CD4-positive, alpha-beta memory T cell (primary cell): ENCODE measurements at regions not wholly inside any gene's neighbourhood (a gene's known extent, or its start where the extent isn't known, plus 50 kb on each side); places are given as distances from the start of the nearest gene placed in this dataset.

ENCODE experiments used
- CTCF ChIA-PET: fragments of 350-600 bp; sonication (Branson Sonifier 250); formaldehyde crosslinking; loops from one replicate; lab custom pipeline; 2021; ENCODE audit warnings: inconsistent platforms; ENCODE audit not compliant: partially characterized antibody; lab: Charles Lee
- POLR2A ChIA-PET: fragments of 350-600 bp; sonication (Branson Sonifier 250); formaldehyde crosslinking; loops from one replicate; lab custom pipeline; 2021; ENCODE audit not compliant: partially characterized antibody; lab: Charles Lee
- DNase-seq, 5 donors: peaks; one replicate each; pipeline versions ENCODE4 v3.0.0 to v3.0.0-alpha.2; 2020 to 2022; ENCODE audit warnings: mixed read lengths in 1 of 5
- H3K27ac ChIP-seq: one replicate; pipeline ENCODE4 v1.7.0; 2013; ENCODE audit warnings: low read depth, low read length
- H3K27me3 ChIP-seq: 2 replicates; pipeline ENCODE4 v1.7.0; 2013; ENCODE audit warnings: mild to moderate bottlenecking, low read length, moderate library complexity; ENCODE audit not compliant: insufficient read depth
- H3K36me3 ChIP-seq: 2 replicates; pipeline ENCODE4 v1.7.0; 2013; ENCODE audit warnings: mild to moderate bottlenecking, low read length, moderate library complexity; ENCODE audit not compliant: insufficient read depth
- H3K4me1 ChIP-seq: 2 replicates; pipeline ENCODE4 v1.7.0; 2013; ENCODE audit warnings: mild to moderate bottlenecking, low read length, moderate library complexity; ENCODE audit not compliant: insufficient read depth
- H3K4me3 ChIP-seq, 2 donors: one replicate each; pipeline ENCODE4 v1.7.0; 2013; ENCODE audit warnings: low read length in 2 of 2, mild to moderate bottlenecking in 1 of 2
- H3K9me3 ChIP-seq, 2 donors: one replicate each; pipeline ENCODE4 v1.7.0; 2013; ENCODE audit warnings: low read length in 2 of 2, control low read depth in 1 of 2; ENCODE audit not compliant: control insufficient read depth in 1 of 2
- H3K27ac Mint-ChIP-seq, 7 donors: one replicate each; pipeline ENCODE4 v1.8.0; 2020 to 2021; ENCODE audit warnings: mixed read lengths in 7 of 7, mild to moderate bottlenecking in 6 of 7, inconsistent platforms in 3 of 7, moderate library complexity in 3 of 7
- H3K27me3 Mint-ChIP-seq, 2 donors: one replicate each; pipeline ENCODE4 v1.8.0; 2020 to 2021; ENCODE audit warnings: mixed read lengths in 2 of 2
- H3K36me3 Mint-ChIP-seq, 2 donors: one replicate each; pipeline ENCODE4 v1.8.0; 2020 to 2021; ENCODE audit warnings: mixed read lengths in 2 of 2, inconsistent platforms in 1 of 2, mild to moderate bottlenecking in 1 of 2
- H3K4me1 Mint-ChIP-seq, 4 donors: one replicate each; pipeline ENCODE4 v1.8.0; 2020 to 2021; ENCODE audit warnings: mixed read lengths in 4 of 4, mild to moderate bottlenecking in 1 of 4
- H3K4me3 Mint-ChIP-seq, 8 donors: one replicate each; pipeline ENCODE4 v1.8.0; 2020 to 2021; ENCODE audit warnings: mixed read lengths in 8 of 8, mild to moderate bottlenecking in 7 of 8, moderate library complexity in 6 of 8, inconsistent platforms in 3 of 8
- H3K9me3 Mint-ChIP-seq, 8 donors: one replicate each; pipeline ENCODE4 v1.8.0; 2020 to 2021; ENCODE audit warnings: mixed read lengths in 8 of 8, mild to moderate bottlenecking in 5 of 8, inconsistent platforms in 3 of 8, moderate library complexity in 1 of 8
- intact Hi-C: fragments of 100-400 bp; cut with micrococcal nuclease; formaldehyde crosslinking; loops from one replicate; pipeline ENCODE4 v1.15.1; 2023

GRCh38 chr2:5954509-5954908, 262.3 kb downstream of the SOX11 start:
- Mint-ChIP-seq H3K4me3 (no peak overlapping the region), H3K9me3 (peaks cover 0 to 23% (median under 1%) of the 10 kb centered on the region in 8 donors), H3K27me3 (no peaks in the 10 kb centered on the region), H3K36me3 (no peaks in the 10 kb centered on the region), H3K4me1 (no peaks in the 10 kb centered on the region), H3K27ac (no peak overlapping the region)
- Histone ChIP-seq H3K9me3 (no peaks in the 10 kb centered on the region), H3K27ac (no peak overlapping the region), H3K36me3 (no peaks in the 10 kb centered on the region), H3K27me3 (no peaks in the 10 kb centered on the region), H3K4me1 (no peaks in the 10 kb centered on the region), H3K4me3 (no peak overlapping the region)
- ChIA-PET POLR2A (no interaction called here), CTCF (no interaction called here)
- no peak for DNase-seq
- intact Hi-C loops = no loop called here

GRCh38 chr2:5955921-5956320, 263.7 kb downstream of the SOX11 start:
- intact Hi-C loops = no loop called here
- no peak overlapping the region for H3K4me3 ChIP-seq
- Mint-ChIP-seq H3K9me3 (peaks cover 0 to 16% (median 2%) of the 10 kb centered on the region in 8 donors), H3K4me3 (no peak overlapping the region), H3K27ac (no peak overlapping the region), H3K36me3 (no peaks in the 10 kb centered on the region), H3K27me3 (no peaks in the 10 kb centered on the region), H3K4me1 (no peaks in the 10 kb centered on the region)
- no peak for DNase-seq
- ChIA-PET CTCF (no interaction called here), POLR2A (no interaction called here)
- no peaks in the 10 kb centered on the region for H3K27me3 ChIP-seq
- H3K9me3 ChIP-seq = no peaks in the 10 kb centered on the region
- no peak overlapping the region for H3K27ac ChIP-seq
- H3K36me3 ChIP-seq = no peaks in the 10 kb centered on the region
- H3K4me1 ChIP-seq = no peaks in the 10 kb centered on the region

- Histone ChIP-seq H3K36me3 (no peaks in the 10 kb centered on the region), H3K4me3 (no peak overlapping the region), H3K27ac (no peak overlapping the region), H3K4me1 (no peaks in the 10 kb centered on the region), H3K27me3 (no peaks in the 10 kb centered on the region), H3K9me3 (no peaks in the 10 kb centered on the region)
- Mint-ChIP-seq H3K4me1 (no peaks in the 10 kb centered on the region), H3K36me3 (no peaks in the 10 kb centered on the region), H3K9me3 (peaks cover 0 to 6% (median 4%) of the 10 kb centered on the region in 8 donors), H3K27me3 (no peaks in the 10 kb centered on the region), H3K4me3 (no peak overlapping the region), H3K27ac (no peak overlapping the region)
- ChIA-PET POLR2A (no interaction called here), CTCF (no interaction called here)
- no peak for DNase-seq
- intact Hi-C loops = no loop called here
Observed at GRCh38 chr2:5959836-5960820, 267.9 kb downstream of the SOX11 start.

GRCh38 chr2:5967506-5967905, 275.3 kb downstream of the SOX11 start:
- H3K4me1 ChIP-seq = no peaks in the 10 kb centered on the region
- no peak overlapping the region for H3K27ac Mint-ChIP-seq
- ChIA-PET POLR2A (no interaction called here), CTCF (no interaction called here)
- no peaks in the 10 kb centered on the region for H3K36me3 ChIP-seq
- H3K27me3 ChIP-seq = no peaks in the 10 kb centered on the region
- peaks cover 0 to 12% (median 3%) of the 10 kb centered on the region in 8 donors for H3K9me3 Mint-ChIP-seq
- H3K9me3 ChIP-seq = no peaks in the 10 kb centered on the region
- H3K4me3 ChIP-seq = no peak overlapping the region
- no peaks in the 10 kb centered on the region for H3K4me1 Mint-ChIP-seq
- DNase-seq = no peak
- no peaks in the 10 kb centered on the region for H3K27me3 Mint-ChIP-seq
- no peaks in the 10 kb centered on the region for H3K36me3 Mint-ChIP-seq
- H3K4me3 Mint-ChIP-seq = no peak overlapping the region
- H3K27ac ChIP-seq = no peak overlapping the region
- intact Hi-C loops = no loop called here

GRCh38 chr2:5969303-5969702, 277.1 kb downstream of the SOX11 start:
- Mint-ChIP-seq H3K27me3 (no peaks in the 10 kb centered on the region), H3K9me3 (peaks cover 0 to 7% (median 3%) of the 10 kb centered on the region in 8 donors), H3K27ac (no peak overlapping the region), H3K4me1 (no peaks in the 10 kb centered on the region), H3K4me3 (no peak overlapping the region), H3K36me3 (no peaks in the 10 kb centered on the region)
- Histone ChIP-seq H3K4me3 (no peak overlapping the region), H3K27ac (no peak overlapping the region), H3K9me3 (no peaks in the 10 kb centered on the region), H3K27me3 (no peaks in the 10 kb centered on the region), H3K4me1 (no peaks in the 10 kb centered on the region), H3K36me3 (no peaks in the 10 kb centered on the region)
- CTCF ChIA-PET = no interaction called here
- DNase-seq = no peak
- intact Hi-C loops = no loop called here
- POLR2A ChIA-PET = no interaction called here

- H3K4me1 ChIP-seq = no peaks in the 10 kb centered on the region
- Mint-ChIP-seq H3K36me3 (no peaks in the 10 kb centered on the region), H3K4me3 (no peak overlapping the region), H3K9me3 (peaks cover 0 to 7% (median 3%) of the 10 kb centered on the region in 8 donors), H3K4me1 (no peaks in the 10 kb centered on the region), H3K27me3 (no peaks in the 10 kb centered on the region), H3K27ac (no peak overlapping the region)
- H3K4me3 ChIP-seq = no peak overlapping the region
- ChIA-PET CTCF (no interaction called here), POLR2A (no interaction called here)
- no peaks in the 10 kb centered on the region for H3K36me3 ChIP-seq
- H3K9me3 ChIP-seq = no peaks in the 10 kb centered on the region
- no peaks in the 10 kb centered on the region for H3K27me3 ChIP-seq
- intact Hi-C loops = no loop called here
- no peak for DNase-seq
- no peak overlapping the region for H3K27ac ChIP-seq
Observed at GRCh38 chr2:5970347-5970746, 278.2 kb downstream of the SOX11 start.

- no peak overlapping the region for H3K4me3 ChIP-seq
- DNase-seq = no peak
- Mint-ChIP-seq H3K36me3 (no peaks in the 10 kb centered on the region), H3K4me3 (no peak overlapping the region), H3K27me3 (no peaks in the 10 kb centered on the region), H3K9me3 (peaks cover 0 to 6% (median under 1%) of the 10 kb centered on the region in 8 donors), H3K4me1 (no peaks in the 10 kb centered on the region), H3K27ac (no peak overlapping the region)
- no peaks in the 10 kb centered on the region for H3K27me3 ChIP-seq
- intact Hi-C loops = no loop called here
- H3K9me3 ChIP-seq = no peaks in the 10 kb centered on the region
- no peaks in the 10 kb centered on the region for H3K4me1 ChIP-seq
- no peak overlapping the region for H3K27ac ChIP-seq
- POLR2A ChIA-PET = no interaction called here
- no peaks in the 10 kb centered on the region for H3K36me3 ChIP-seq
- CTCF ChIA-PET = no interaction called here
Observed at GRCh38 chr2:5974477-5974876, 282.3 kb downstream of the SOX11 start.
